ENCODE measurements at regions not wholly inside any gene's neighbourhood (a gene's known extent, or its start where the extent isn't known, plus 50 kb on each side); places are given as distances from the start of the nearest gene placed in this dataset.

GRCh38 chr12:94048757-94049156, 99.6 kb upstream of the PLXNC1 start:
- TF ChIP-seq CTCF (IDR thresholded peaks at IDR 0.05; ENCODE audit: low read length) = no peak
- TF ChIP-seq EZH2 (IDR thresholded peaks at IDR 0.05; ENCODE audit: borderline replicate concordance, low read length) = no peak
